ENCODE measurements at regions not wholly inside any gene's neighbourhood (a gene's known extent, or its start where the extent isn't known, plus 50 kb on each side); places are given as distances from the start of the nearest gene placed in this dataset.
"Not testable (repeated sequence)": the region's sequence is repeated elsewhere in the genome, so short reads cannot be mapped to it uniquely, and the experiment has no call there.

DNA sequence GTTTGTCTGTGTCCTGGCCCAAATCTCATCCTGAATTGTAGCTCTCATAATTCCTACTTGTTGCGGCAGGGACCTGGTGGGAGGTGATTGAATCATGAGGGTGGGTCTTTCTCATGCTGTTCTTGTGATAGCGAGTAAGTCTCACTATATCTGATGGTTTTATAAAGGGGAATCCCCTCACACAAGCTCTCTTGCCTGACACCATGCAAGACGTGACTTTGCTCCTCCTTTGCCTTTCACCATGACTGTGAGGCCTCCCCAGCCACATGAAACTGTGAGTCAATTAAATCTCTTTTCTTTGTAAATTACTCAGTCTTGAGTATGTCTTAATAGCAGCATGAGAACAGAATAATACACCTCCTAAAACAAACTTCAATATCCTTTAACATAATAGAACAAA is 1065.6 kb downstream of the PLA2G4A start:
- no peak for DNase-seq (ENCODE audit: low spot score)

DNA sequence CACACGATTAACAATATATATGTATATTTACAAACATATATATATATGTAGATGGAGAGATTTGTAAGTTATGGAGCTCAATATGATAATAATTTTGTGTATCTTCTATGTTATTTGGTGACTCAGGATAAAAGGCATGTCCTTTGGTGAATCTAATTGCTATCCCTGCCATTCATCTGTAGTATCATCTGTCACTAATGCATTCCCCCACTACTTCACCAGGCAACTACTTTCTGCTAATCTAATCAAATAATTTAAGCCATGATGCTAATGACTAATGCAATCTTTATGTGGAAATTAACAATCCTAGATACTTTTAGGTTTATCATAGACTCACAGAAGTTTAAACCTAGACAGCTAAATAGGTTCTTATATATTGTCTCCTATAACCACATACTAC is 1074.5 kb downstream of the PLA2G4A start:
- DNase-seq (ENCODE audit: low spot score) = no peak

DNA sequence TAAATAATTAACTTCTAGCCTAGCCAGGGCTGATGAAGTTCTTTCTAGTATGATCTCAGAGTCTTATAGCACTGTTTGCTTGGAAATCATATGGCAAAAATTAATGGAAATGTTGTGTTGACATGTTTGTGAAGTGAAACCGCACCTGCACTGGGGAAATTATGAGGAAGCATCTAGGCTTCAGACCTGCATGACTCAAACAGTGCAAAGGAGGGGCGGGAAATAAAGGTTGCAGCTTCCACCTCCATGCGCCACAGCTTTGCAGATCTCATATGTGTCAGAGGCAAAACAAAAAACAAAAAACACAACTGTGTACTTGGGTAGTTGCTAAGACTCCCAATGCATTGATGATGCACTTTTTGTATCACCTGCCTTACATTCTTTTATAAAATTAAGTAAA is 1080.6 kb downstream of the PLA2G4A start:
- no peak for DNase-seq (ENCODE audit: low spot score)

DNA sequence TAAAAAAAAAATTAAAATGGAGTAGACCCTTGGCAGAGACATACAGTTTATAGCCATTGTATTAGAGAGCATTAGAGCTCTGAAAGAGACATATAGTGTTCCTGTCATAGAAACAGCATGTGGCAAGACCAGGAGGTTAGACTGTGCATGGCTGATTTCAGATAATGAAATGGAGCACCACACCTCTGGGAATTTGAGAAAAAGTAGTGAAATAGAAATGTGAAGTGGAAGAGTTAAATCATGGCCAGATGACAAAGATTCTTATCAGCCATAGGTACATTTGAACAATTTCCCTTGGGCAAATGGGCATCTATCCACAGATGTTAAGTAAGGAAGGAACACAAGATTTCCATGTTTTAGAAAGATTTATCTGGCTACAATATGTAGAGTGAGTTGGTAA is 1083.1 kb downstream of the PLA2G4A start:
- DNase-seq (ENCODE audit: low spot score) = no peak

DNA sequence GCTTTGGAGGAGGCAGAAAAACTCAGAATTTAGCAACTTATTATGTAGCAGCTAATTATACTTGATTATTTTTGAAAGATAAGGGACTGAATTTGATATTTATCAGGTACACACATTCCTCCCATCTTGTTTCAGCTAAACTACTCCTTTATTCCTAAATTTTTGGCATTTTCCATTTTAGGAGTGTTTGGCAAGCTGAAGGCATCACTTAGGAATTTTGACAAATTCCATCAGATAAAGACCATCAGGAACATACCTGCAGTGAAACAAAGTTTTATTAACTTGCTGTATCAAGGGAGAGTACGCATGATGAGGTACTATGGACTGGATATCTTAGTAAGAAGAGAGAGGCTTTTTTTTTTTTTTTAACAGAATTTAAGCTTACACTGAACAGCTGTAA is 1092.2 kb downstream of the PLA2G4A start:
- DNase-seq (ENCODE audit: low spot score) = no peak

DNA sequence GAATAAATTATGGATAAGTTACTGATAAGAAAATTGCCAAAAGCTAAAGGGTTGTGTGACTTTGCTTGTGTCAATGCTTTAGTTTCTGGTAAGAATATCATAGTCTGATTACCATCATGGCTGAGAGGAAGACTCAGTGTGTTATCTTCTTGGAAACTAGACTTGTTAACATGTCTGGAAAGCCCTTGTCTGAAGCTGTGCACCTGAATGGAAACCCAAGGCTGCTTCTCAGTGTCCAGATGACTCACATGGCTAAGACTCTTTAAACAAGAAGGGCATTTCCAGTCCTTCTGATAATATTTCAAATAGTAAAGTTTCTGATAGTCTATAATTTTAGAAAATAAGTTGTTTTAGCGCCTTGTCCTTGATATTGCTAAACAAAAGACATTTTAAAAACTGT is 1092.7 kb downstream of the PLA2G4A start:
- DNase-seq (ENCODE audit: low spot score) = no peak

DNA sequence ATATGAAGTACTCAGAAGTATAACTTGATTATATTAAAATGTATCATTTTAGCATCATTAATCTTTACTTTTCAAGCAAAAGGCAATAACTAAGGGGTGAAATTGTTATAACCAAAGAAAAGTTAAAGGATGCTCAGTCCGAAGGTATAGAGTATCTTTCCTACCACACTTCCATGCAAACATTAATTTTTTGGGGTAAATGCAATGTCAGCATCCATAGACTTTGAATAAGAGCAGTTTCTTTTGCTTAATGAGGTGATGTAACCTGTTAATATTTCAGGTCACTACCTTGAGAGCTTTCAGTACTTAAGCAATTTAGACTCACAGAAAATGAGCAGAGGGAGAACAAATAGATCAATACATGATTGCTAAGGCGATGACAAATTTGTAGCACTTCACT is 1093.5 kb downstream of the PLA2G4A start:
- no peak for DNase-seq (ENCODE audit: low spot score)

DNA sequence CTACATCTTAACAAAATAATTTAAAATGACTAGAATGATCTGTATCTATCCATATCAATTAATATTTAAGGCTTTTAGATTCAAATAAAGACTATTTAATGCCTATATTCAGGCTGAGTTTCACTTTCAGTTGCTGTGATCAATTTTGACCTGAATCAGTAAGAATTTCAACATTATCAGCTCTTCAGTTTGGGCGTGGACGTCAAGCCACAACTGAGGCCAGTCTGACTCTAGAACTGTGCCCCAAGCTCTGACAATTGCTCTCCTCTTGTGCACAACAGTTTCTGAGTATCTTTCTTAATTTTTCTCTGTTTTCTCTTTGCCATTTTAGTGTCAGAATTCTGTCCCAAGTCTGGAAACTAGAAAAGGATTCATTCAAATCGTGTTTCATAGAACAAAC is 1095.5 kb downstream of the PLA2G4A start:
- DNase-seq (ENCODE audit: low spot score) = no peak

DNA sequence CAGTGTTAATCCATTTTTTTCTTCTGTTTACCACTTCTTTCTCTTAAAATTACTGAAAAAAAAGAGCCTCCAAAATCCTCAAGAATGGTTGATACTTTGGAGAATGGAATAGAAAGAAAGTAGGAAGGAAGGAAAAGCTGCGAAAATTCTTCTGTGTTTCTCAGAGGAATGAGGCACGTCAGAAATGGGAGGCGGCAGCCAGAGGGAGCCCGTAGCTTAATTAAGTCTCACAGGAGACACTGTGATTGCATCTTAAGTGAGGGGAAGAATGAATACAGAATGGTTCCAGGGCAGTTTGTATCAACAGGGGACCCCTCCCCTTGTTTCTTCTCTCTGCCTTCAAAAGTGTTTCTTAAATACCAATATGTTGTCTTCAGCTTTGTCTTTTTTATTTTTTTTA is 1099.5 kb downstream of the PLA2G4A start:
- DNase-seq (ENCODE audit: low spot score) = no peak

DNA sequence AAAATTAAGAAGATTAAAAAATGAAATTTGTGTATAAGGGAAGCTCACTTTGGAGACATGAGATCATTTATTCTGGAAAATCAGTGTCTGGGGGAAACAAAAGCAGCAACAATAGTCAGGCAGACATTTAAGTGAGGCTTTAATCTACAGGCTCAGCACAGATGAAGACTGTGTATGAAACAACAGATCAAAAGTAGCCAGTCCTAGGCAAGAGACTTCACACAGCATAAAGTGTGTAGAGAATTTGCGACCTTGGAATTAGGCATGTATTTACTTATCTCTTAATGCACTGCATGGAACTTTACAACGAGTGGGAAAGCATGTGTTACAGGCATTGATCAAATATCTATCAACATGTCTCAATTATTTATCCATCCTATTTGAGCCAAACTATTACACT is 1099.9 kb downstream of the PLA2G4A start:
- DNase-seq (ENCODE audit: low spot score) = no peak

DNA sequence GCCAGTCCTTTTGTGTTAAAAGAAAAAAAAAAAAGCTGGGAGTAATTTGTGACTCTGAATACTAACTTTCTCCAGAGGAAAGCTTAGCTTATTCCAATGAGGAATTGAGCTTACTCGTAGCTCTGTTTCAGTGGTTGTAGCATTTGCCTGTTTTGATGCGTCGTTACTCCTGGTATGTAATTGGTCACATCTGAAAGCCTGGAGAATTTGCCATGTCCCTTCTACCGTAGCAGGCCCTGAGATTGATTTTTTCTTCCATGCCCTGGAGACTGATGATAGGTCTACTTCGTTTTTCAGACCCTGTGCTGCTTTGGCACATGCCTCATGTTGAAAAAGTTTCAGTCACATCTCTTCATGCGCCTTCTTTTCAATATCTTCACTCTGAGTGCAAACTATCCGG is 1103.0 kb downstream of the PLA2G4A start:
- DNase-seq (ENCODE audit: low spot score) = no peak

DNA sequence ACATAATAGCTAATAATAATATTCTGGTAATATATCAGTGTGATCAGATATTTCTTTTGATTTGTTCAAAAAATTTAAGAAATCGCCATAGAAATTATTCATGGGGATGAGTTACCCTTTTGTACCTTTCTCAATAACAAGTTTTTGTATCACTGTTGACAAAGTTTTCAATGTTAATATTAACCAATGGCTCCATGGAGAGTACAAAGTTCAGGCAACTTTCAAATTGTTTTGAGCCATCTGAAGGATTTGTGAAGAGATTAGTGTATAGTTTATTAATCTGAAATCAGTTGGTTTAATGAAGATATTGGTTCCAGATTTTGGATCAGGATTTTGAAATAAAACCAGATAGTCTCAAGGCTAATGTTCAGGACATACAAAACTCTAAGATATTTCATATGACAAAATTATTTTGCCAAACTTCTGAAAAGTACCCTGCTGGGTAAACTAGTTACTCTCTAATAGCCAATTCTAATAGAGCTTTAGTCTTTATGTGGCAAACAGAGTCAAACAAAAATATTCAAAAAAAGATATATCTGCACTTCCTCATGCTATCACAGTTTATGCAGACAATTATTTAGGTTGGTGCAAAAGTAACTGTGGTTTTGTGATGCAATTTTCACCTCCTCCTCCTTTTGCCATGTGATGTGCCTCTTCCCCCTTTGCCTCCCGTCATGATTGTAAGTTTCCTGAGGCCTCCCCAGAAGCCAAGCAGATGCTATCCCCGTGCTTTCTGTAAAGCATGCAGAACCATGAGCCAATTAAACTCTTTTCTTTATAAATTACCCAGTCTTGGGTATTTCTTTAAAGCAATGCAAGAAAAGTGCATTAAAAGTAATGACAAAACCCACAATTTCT is 1105.0 kb downstream of the PLA2G4A start:
- DNase-seq (ENCODE audit: low spot score) = no peak

DNA sequence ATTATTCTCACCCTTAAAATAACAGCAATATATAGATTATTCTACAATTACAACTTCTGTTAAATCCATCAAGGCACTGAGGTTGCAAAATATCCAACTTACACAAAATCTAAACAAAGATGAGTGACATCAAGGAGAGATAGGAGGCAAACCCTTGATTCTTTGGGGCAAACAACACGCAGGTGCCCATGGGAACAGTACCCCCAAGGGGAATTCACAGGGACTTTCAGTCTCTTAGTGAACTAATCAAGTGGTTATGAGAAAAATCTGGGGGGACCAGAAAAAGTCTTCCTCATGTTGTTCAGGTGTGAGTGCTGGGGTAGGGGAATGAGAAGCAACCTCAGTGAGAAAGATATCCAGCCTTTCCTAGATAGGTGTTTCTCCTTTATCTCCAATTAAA is 1107.9 kb downstream of the PLA2G4A start:
- no peak for DNase-seq (ENCODE audit: low spot score)

DNA sequence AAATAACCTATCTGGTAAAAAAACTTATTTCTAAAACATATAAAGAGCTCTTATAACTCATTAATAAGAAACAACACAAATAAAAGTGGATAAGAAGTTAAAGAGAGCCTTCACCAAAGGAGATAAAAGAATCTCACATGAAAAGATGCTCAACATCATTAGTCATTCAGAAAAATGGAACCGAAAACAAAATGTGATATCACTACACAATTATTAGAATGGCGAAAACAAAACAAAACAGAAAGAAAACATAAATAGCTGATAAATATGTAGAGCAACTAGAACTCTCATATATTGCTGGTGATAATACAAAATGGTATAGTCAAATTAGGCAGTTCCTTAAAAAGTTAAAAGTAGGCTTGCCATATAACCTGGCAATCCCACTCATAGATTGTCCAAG is 1109.3 kb downstream of the PLA2G4A start:
- DNase-seq (ENCODE audit: low spot score) = no peak

DNA sequence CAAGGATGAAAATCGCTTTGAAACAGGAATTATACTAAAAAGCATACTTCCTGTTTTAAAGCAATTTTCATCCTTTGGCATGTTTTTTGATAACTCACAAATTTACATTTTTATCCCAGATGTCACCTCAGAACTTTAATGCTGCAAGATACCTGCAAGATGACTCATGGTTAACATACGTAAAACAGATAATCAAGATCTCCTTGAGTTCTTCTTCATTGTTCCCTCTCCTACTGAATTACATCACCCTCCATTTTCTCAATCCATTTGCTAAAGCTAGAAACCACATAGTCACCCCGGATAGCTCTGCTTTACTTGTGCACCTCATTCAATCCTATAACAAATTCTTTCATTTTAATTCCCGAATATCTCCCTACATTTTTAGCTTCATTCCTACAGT is 1114.2 kb downstream of the PLA2G4A start:
- no peak for DNase-seq (ENCODE audit: low spot score)

DNA sequence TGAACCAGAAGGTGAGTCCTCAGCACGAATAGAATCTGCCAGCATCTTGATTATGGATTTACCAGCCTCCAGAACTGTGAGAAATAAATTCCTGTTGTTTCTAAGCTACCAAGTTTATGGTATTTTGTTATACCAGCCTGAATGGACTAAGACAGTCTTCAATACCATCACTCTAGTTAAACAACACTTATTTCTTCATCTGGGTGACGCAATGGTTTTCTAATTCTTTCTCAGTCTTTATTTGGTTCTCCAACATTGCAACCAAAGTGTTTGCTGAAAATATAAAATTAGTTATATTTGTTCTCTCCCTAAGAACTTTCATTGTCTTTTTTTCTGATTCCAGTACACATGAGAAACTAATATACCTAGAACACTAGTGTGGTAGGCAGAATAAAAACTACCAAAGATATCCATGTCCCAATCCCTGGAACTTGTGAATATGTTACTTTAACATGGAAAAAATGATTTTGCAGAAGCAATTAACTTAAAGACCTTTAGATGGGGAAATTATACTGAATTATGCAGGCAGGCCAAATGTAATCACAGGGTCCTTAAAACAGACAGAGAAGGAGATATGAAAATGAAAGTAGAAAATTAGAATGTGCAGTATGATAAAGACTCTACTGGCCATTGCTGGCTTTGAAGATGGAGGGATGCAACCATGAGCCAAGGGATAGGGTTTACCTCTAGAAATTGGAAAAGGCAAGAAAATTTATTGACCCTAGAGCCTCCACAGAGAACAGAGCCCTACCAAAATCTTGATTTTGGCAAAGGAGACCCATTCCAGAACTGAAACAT is 1115.1 kb downstream of the PLA2G4A start:
- DNase-seq (ENCODE audit: low spot score) = no peak

DNA sequence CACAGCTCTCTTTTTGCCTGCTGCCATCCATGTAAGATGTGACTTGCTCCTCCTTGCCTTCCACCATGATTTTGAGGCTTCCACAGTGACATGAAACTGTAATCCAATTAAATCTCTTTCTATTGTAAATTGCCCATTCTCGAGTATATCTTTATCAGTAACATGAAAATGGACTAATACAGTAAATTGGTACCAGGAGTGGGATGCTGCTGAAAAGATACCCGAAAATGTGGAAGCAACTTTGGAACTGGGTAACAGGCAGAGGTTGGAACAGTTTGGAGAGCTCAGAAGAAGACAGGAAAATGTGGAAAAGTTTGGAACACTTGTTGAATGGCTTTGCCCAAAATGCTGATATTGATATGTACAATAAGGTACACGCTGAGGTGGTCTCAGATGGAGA is 1117.9 kb downstream of the PLA2G4A start:
- DNase-seq (ENCODE audit: low spot score) = not testable (repeated sequence)

DNA sequence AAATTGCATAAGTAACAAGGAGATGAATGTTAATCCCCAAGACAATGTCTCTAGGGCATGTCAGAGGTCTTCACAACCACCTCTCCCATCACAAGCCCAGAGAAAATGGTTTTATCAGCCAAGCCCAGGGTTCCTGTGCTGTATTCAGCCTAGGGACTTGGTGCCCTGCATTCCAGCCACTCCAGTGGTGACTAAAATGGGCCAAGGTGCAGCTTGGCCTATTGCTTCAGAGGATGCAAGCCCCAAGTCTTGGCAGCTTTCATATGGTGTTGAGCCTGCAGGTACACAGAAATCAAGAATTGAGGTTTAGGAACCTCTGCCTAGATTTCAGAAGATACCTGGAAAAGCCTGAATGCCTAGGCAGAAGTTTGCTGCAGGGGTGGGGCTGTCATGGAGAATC is 1118.6 kb downstream of the PLA2G4A start:
- no peak for DNase-seq (ENCODE audit: low spot score)

DNA sequence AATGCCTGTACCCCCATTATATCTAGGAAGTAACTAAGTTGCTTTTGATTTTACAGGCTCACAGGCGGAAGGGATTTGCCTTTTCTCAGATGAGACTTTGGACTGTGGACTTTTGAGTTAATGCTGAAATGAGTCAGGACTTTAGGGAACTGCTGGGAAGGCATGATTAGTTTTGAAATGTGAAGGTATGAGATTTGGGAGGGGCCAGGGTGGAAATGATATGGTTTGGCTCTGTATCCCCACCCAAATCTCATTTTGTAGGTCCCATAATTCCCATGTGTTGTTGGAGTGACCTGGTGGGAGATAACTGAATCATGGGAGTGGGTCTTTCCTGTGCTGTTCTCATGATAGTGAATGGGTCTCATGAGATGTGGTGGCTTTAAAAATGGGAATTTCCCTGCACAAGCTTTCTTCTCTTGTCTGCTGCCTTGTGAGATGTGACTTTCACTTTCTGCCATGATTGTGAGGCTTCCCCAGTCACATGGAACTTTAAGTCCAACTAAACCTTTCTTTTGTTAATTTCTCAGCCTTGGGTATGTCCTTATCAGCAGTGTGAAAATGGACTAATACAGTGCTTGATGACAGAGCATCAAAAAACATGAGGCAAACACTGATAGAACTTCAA is 1119.5 kb downstream of the PLA2G4A start:
- DNase-seq (ENCODE audit: low spot score) = no peak

DNA sequence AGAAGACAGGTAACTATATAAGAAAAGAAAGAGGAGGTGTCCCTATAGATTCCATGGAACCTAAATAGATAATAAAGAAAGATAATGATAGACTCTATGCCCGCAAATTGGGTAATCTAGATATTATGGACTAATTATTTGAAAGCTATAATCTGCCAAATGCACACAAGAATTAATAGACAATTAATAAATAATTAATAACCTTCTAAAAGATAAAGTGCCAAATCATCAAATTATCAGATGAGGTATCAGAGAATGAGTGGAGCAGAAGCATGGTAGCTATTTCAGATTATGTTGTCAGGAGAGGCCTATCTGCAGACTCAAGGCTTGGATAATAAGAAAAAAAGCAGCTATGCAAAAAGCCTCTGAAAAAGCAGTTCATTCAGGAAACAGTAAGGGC is 1120.8 kb downstream of the PLA2G4A start:
- no peak for DNase-seq (ENCODE audit: low spot score)

DNA sequence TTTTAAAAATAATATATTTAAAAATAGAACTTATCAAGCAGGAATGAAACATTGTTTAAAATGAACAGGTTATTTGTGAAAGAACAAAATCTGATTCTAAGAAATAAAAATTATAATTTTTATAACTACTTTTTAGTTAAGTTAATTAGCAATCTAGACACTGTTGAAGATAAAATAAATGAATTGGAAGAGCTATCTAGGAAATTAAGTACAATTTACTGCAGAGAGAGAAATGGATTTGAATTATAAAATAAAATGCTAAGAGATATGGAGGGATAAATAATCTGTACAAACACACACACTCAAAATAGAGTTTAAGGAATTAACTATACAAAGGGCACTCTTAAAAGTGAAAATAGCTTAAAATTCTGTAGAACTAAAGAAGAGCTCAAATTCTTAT is 1123.1 kb downstream of the PLA2G4A start:
- no peak for DNase-seq (ENCODE audit: low spot score)

DNA sequence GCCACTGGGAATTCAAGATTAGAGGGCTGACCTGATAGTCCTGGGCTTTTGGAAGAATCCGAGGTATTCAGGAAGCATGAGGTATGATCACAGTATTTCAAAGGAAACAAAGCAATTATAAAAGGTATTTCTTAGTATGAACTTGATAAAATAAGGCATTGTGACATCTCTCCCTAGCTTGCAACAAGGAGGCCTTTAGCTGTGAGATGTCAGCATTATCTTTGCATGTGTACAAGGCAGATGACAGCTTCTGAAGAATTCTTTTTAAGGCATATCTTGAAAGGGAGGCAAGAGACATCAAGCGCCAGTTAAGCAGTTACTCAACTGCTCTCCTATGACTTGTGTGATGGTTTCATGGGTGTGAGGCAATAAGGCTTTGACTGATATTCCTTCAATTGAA is 1123.7 kb downstream of the PLA2G4A start:
- DNase-seq (ENCODE audit: low spot score) = no peak

DNA sequence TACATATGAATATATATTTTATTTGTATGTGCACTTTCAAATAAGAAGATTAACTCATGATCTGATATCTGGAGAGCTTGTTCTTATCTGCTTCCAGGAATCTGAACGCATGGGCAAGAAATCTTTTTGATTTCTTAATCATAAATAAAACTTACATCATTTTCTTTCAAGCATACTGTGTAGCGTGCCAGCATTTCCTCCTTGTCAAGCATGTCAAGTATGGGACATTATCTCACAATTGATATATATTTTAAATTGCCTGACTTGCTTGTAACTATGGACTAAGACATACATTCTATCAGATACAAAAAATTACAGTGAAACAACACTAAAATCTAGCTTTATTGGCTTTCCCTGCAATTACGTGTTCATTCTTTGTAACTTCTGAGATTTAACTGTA is 1128.2 kb downstream of the PLA2G4A start:
- DNase-seq (ENCODE audit: low spot score) = no peak
